HG03354 (cell line): ENCODE measurements at regions not wholly inside any gene's neighbourhood (a gene's known extent, or its start where the extent isn't known, plus 50 kb on each side); places are given as distances from the start of the nearest gene placed in this dataset.
"Not testable (repeated sequence)": the region's sequence is repeated elsewhere in the genome, so short reads cannot be mapped to it uniquely, and the experiment has no call there.

Experiments
- ATAC-seq: cut with Tn5 transposase; IDR thresholded peaks from one replicate; pipeline ENCODE4 v1.9.1; 2021; ENCODE audit warnings: mild to moderate bottlenecking; ENCODE audit not compliant: unreplicated experiment, poor library complexity, severe bottlenecking

GRCh38 chr5:32842813-32843530, 131.9 kb downstream of the NPR3 start:
- ATAC-seq, result no peak

- ATAC-seq, result no peak
These were observed 132.4 kb downstream of the NPR3 start for GRCh38 chr5:32843531-32843895.

GRCh38 chr5:32845171-32845570, 134.1 kb downstream of the NPR3 start:
- ATAC-seq, result no peak

DNA sequence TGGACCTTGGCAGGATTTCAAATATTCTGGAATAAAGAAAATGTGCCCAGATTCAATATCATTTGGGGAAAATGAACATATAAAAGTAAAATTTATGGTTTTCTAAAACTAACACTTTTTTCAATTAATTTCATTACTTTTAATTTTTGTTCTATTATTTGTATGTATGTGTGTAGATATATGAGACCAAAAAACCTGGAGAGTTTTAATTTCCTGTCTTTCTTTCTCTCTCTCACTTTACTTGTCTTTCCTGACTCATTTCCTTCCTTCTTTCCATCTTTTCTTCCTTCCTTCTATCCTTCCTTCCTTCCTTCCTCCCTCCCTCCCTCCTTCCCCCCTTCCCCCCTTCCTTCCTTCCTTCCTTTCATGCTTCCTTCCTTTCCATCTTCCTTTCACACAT, 137.0 kb downstream of the NPR3 start:
- no peak for ATAC-seq

DNA sequence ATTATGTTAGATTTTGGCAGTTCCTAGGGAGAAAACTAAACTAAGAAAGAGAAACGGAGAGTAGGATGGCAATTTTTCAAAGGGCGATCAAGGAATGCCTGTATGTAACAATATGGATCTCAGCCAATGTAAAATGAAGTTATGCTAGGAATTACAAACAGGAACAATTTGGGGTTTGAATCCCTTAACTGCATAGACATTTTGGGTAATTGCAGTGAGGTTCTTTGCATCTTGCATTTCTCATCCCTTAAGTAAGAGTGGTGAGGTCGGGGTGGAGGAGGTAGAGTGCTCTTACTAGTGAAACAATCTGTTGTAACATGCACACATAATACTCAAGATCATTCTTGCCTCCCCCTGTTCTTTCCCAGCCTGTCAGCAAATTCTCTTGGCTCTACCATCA, 137.6 kb downstream of the NPR3 start:
- ATAC-seq, result no peak

- no peak for ATAC-seq
These were observed 139.8 kb downstream of the NPR3 start for GRCh38 chr5:32850817-32851496.

DNA sequence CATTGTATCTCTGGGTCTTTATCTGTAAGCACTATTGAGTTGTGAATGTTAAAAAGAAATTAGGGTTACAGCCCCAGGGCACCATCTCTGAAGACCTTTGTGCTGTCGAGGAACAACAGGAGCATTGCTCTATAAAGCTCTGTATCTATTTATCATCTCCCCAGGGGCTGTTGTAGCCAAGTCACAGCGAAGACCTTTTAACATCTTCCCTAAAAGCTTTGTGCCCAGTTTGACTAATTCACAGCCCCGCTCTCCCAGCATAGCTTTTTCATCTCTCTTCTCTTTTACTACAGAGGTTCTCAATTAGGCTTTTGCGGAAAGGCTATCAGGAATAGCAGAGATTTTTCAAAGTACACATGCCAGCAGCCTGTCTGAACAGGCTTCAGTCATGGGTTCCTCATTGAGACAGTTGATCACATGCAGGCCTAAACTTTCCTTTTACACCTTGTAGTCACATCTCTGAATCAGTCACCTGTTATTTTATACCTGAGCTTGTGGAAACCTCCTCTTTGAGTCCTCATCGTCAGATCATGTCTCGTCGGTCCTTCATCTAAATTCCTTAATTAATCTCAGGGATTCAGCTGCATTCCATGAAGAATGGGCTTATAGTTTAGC, 140.5 kb downstream of the NPR3 start:
- ATAC-seq, result no peak

DNA sequence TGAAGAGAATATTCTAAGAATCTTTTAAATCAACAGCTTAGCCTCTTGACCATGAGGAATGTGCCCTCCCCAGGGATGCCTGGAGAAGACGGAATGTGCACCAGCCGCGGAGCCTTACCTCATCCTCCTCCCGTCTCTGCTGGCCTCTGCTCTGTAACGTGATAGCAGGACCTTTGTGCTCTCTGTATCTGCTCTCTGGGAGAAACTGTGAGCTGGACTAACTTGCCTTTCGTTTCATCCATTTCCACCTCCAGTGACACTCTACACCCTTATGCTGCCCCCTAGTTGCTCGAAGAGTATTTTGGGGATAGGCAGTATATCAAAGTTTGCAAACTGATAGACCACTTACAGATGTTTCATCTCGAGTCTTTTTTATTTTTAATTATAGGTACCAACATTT, 141.4 kb downstream of the NPR3 start:
- no peak for ATAC-seq

DNA sequence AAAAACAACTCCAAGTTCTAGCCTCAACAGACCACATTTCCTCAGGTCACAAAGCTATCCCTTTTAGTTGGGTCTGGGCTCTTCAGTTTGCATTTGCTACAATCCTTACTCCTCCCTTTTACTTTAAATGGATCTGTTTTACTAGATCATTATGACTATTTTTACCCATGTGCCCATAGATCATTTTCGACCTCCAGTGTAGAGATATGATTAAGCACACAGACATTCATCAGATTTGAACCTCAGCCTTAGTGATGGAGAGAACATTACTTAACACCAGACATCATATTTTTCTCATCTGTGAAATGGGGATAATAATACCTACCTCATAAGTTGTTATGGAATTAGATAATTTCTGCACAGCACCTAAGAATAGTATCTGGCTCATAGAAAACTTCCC, 141.9 kb downstream of the NPR3 start:
- ATAC-seq, result no peak

DNA sequence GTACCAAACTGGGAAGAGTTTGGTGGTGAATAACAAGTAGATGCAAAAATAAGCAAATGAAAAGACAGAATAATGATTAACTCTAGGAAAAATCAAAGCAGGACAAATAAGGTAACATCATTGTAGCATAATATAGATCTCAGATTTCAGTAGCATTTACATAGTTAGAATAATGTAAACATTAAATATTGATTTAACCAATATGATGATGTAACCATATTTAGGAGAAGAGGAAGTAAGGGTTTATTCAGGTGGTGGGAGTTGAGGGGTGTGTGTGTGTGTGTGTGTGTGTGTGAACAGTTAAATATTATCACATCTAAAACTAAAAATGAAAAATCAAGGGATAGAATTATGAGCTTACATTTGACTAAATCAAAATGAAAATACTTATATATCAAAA, 143.4 kb downstream of the NPR3 start:
- no peak for ATAC-seq

DNA sequence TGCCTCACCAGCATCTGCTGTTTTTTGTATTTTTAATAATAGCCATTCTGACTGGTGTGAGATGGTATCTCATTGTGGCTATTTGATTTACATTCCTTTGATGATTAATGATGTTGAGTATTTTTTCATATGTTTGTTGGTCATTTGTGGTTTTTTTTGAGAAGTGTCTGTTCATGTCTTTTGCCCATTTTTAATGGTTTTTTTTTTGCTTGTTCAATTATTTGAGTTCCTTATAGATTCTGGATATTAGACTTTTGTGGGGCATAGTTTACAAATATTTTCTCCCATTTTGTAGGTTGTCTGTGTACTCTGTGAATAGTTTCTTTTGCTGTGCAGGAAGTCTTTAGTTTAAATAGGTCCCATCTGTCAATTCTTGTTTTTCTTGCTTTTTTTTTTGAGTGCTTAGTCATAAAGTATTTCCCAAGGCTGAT, 148.1 kb downstream of the NPR3 start:
- no peak for ATAC-seq

DNA sequence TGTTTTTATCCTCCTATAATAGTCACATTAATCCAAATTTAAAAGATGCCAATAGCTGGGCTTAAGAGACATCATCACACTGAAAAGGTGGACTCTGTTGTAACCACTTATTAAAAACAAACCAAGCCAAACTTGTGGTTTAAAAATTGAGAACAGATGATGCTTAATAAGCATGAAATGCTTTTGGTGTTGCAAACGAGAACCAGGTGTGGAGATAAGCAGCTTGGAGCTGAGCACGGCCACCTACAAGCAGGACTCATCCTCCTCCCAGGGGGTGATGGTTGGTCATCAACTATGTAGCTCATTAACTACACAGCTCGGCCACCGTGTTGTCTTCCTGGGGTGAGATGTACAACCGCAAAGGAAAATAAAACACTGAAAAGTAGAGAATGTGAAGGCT, 154.4 kb downstream of the NPR3 start:
- no peak for ATAC-seq

- no peak for ATAC-seq
These were observed 155.0 kb downstream of the NPR3 start for GRCh38 chr5:32866138-32866537.

DNA sequence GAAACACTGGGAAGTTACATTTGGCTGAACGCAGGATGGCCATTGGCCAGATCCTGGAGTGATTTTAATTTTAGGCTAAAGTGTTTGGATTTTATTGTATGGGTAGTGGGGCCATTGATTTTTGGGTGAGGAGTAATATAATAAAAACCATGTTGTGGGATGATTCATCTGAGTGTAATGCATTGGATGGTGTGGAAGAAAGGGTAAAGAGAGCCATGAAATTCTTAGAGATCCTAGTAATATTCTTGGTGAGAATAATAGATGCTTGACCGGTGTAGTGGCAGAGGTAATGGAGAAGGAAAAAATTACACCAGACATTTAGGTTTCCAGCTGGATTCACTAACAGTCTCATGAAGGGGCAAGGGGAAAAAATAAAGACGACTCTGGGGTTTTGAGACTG, 158.1 kb downstream of the NPR3 start:
- no peak for ATAC-seq

GRCh38 chr5:32876791-32877190, 165.7 kb downstream of the NPR3 start:
- no peak for ATAC-seq

DNA sequence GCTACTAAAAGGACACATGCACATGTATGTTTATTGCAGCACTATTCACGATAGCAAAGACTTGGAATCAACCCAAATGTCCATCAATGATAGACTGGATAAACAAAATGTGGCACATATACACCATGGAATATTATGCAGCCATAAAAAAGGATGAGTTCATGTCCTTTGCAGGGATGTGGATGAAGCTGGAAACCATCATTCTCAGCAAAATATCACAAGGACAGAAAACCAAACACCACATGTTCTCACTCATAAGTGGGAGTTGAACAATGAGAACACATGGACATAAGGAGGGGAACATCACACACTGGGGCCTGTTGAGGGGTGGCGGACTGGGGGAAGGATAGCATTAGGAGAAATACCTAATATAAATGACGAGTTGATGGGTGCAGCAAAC, 168.2 kb downstream of the NPR3 start:
- not testable (repeated sequence) for ATAC-seq

GRCh38 chr5:32880796-32881195, 169.7 kb downstream of the NPR3 start:
- no peak for ATAC-seq

DNA sequence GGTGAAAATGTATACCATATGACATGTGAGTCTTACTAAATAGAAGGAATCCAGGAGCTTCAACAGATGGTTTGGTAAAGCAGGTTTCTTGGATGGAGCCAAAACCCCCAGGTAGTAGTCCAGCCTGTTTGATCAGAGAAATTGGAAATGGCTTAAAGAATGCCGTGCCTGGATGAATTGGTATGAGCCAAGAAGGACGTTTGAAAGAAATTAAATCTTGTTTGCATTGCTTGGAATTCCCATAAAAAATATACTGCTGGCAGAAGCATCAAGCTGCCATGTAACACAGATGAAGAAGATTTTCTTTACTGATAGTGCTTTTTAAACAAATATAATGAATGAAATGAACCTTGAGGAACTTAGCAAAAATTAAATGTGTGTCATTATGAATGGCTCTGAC, 176.3 kb downstream of the NPR3 start:
- no peak for ATAC-seq

GRCh38 chr5:32889078-32889477, 178.0 kb downstream of the NPR3 start:
- no peak for ATAC-seq

- no peak for ATAC-seq
These were observed 192.5 kb downstream of the NPR3 start for GRCh38 chr5:32903613-32904012.

- ATAC-seq, result no peak
These were observed 197.5 kb downstream of the NPR3 start for GRCh38 chr5:32908641-32909040.
